WTC11 (cell line): ENCODE measurements at regions not wholly inside any gene's neighbourhood (a gene's known extent, or its start where the extent isn't known, plus 50 kb on each side); places are given as distances from the start of the nearest gene placed in this dataset.

ENCODE experiments used
- ZNF232 ChIP-seq: sonication (generic); formaldehyde crosslinking; IDR thresholded peaks from 2 replicates; pipeline ENCODE4 v1.8.0; 2022; ENCODE audit warnings: mild to moderate bottlenecking, missing genetic modification reagents
- TF ChIP-seq, protein P1 (sequence below): fragments of 200-600 bp; IDR thresholded peaks from 2 replicates; pipeline ENCODE4 v1.8.0; 2022; ENCODE audit warnings: antibody characterized with exemption
- TF ChIP-seq, protein P2 (sequence below): sonication (generic); formaldehyde crosslinking; IDR thresholded peaks from 2 replicates; pipeline ENCODE4 v1.8.1; 2022; ENCODE audit warnings: missing genetic modification reagents, borderline replicate concordance

DNA sequence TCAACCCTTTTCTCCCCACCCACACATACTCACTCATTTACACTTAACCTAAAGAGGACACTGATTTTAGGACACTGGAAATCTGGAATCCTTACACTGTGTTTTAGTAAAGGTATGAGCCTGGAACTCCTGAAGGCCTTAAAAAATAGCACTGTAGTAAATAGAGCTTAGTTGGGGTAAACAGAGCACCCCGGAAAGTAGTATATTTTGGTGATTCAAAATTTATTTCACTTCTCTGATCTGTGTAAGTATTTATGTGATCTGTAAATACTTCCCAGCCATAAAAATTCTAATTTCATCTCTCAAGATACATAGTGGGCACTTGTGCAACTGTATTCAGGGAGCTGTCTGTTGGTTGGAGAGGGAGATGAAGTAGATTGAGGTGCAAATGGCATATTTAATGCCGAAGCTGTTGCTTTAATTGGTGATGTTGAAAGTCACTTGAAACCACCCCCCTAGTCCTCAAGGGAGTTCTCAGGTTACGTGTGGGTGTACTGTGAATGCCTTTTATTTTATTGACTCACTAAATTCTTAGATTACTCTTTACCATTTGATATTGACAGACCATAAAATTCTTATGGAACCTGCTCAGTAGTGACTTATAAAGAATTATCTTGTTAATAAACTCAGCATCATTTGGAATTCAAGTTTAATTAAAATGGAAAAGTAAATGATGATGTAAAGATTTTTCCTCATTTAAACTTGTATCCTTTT lies 154.9 kb downstream of the SOX4 start:
- TF ChIP-seq, protein P1, sequence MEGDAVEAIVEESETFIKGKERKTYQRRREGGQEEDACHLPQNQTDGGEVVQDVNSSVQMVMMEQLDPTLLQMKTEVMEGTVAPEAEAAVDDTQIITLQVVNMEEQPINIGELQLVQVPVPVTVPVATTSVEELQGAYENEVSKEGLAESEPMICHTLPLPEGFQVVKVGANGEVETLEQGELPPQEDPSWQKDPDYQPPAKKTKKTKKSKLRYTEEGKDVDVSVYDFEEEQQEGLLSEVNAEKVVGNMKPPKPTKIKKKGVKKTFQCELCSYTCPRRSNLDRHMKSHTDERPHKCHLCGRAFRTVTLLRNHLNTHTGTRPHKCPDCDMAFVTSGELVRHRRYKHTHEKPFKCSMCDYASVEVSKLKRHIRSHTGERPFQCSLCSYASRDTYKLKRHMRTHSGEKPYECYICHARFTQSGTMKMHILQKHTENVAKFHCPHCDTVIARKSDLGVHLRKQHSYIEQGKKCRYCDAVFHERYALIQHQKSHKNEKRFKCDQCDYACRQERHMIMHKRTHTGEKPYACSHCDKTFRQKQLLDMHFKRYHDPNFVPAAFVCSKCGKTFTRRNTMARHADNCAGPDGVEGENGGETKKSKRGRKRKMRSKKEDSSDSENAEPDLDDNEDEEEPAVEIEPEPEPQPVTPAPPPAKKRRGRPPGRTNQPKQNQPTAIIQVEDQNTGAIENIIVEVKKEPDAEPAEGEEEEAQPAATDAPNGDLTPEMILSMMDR: no peak
- TF ChIP-seq, protein P2, sequence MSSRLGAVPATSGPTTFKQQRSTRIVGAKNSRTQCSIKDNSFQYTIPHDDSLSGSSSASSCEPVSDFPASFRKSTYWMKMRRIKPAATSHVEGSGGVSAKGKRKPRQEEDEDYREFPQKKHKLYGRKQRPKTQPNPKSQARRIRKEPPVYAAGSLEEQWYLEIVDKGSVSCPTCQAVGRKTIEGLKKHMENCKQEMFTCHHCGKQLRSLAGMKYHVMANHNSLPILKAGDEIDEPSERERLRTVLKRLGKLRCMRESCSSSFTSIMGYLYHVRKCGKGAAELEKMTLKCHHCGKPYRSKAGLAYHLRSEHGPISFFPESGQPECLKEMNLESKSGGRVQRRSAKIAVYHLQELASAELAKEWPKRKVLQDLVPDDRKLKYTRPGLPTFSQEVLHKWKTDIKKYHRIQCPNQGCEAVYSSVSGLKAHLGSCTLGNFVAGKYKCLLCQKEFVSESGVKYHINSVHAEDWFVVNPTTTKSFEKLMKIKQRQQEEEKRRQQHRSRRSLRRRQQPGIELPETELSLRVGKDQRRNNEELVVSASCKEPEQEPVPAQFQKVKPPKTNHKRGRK (CRISPR knock-in tag): no peak
- TF ChIP-seq ZNF232 (CRISPR knock-in tag): no peak
